ENCODE measurements at regions not wholly inside any gene's neighbourhood (a gene's known extent, or its start where the extent isn't known, plus 50 kb on each side); places are given as distances from the start of the nearest gene placed in this dataset.

DNA sequence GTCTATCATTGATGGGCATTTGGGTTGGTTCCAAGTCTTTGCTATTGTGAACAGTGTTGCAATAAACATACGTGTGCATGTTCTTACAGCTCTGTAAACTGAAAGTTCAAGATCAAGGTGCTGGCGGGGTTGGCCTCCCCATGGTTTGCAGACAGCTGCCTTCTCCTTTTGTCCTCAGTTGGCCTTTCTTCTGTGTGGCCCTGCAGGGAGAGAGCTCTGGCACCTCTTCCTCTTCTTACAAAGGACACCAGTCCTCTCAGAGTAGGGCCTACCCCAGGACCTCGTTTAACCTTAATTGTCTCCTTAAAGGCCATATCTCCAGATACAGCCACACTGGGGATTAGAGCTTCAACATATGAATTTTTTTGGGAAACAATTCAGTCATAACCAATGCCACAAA is 462.7 kb downstream of the TCERG1L start:
- TF ChIP-seq POLR2AphosphoS5 (IDR thresholded peaks at IDR 0.05) (no peak), CTCF (IDR thresholded peaks at IDR 0.05) (no peak), EP300 (IDR thresholded peaks at IDR 0.05; ENCODE audit: low read depth) (no peak)
